K562 (cell line): ENCODE measurements at regions not wholly inside any gene's neighbourhood (a gene's known extent, or its start where the extent isn't known, plus 50 kb on each side); places are given as distances from the start of the nearest gene placed in this dataset.

Experiments used
- ATAC-seq: fragments of 200-7000 bp; cut with Tn5 transposase; 3 replicates; pipeline ENCODE4 v1.9.1; 2020; ENCODE audit warnings: moderate library complexity
- BruUV-seq: library from RNA; stranded (reverse); fragments of 400-500 nt; replicated peaks from 2 replicates; lab custom pipeline; 2021; lab: Mats Ljungman, UMichigan
- CTCF ChIA-PET: fragments of 300-600 bp; formaldehyde crosslinking; extraction: SDS; loops from one replicate; lab custom pipeline; 2021; ENCODE audit warnings: low intra/inter-chr PET ratio; lab: Yijun Ruan, JAX
- POLR2A ChIA-PET: fragments of 300-600, 350-650 bp; sonication (Branson Sonifier 250); formaldehyde crosslinking; extraction: SDS; loops from one replicate; lab custom pipeline; 2021; ENCODE audit warnings: antibody characterized with exemption, inconsistent platforms; lab: Yijun Ruan, JAX
- DNase-seq, 4 experiments: peaks; one replicate each; pipeline versions ENCODE4 v3.0.0 to v3.0.0-alpha.2; 2011 to 2018; ENCODE audit warnings: low spot score in 3 of 4, mixed read lengths in 3 of 4; ENCODE audit errors: extremely low read depth in 1 of 4
- FAIRE-seq: peaks from 2 replicates; lab custom pipeline; 2011; peaks lifted over from hg19 to GRCh38; lab: Jason Lieb, UNC
- H2AFZ ChIP-seq: 2 replicates; pipeline ENCODE4 v1.6.0; 2011; ENCODE audit warnings: low read depth, low read length, control low read depth, inconsistent platforms
- H3K27ac ChIP-seq: fragments of 200-600 bp; 3 replicates; pipeline ENCODE4 v1.8.0; 2011; ENCODE audit warnings: low read depth, mild to moderate bottlenecking, control low read depth, inconsistent platforms, low read length, moderate library complexity, mixed read lengths; ENCODE audit errors: extremely low read depth
- H3K27me3 ChIP-seq, 2 experiments: fragments of 300-600 bp in 1 of 2; 2 replicates in 1 of 2; 3 replicates in 1 of 2; pipeline versions ENCODE4 v1.6.0 to v1.8.0; 2011; ENCODE audit warnings: inconsistent platforms in 2 of 2, low read length in 2 of 2, mild to moderate bottlenecking in 1 of 2, mixed read lengths in 1 of 2, moderate library complexity in 1 of 2; ENCODE audit not compliant: control insufficient read depth in 2 of 2, insufficient read depth in 2 of 2
- H3K36me3 ChIP-seq: fragments of 300-600 bp; 3 replicates; pipeline ENCODE4 v1.8.0; 2011; ENCODE audit warnings: mild to moderate bottlenecking, low read length, inconsistent platforms; ENCODE audit not compliant: control insufficient read depth, insufficient read depth
- H3K4me1 ChIP-seq, 2 experiments: fragments of 200-600 bp in 1 of 2; replicated peaks in 1 of 2; 2 replicates in 1 of 2; 3 replicates in 1 of 2; pipeline versions ENCODE4 v1.5.1 to v1.8.0; 2011; ENCODE audit warnings: inconsistent platforms in 2 of 2, low read length in 2 of 2, mild to moderate bottlenecking in 1 of 2, mixed read lengths in 1 of 2, moderate library complexity in 1 of 2; ENCODE audit not compliant: control insufficient read depth in 2 of 2, insufficient read depth in 2 of 2
- H3K4me2 ChIP-seq: 2 replicates; pipeline ENCODE4 v1.6.1; 2011; ENCODE audit warnings: low read length, control low read depth, inconsistent platforms, mixed read lengths; ENCODE audit not compliant: insufficient read depth
- H3K4me3 ChIP-seq: fragments of 200-600 bp; sonication (generic), shearing (Covaris generic); 2 replicates; pipeline ENCODE4 v1.5.1; 2016; ENCODE audit warnings: control low read depth, inconsistent platforms
- H3K79me2 ChIP-seq: fragments of 200-600 bp; 3 replicates; pipeline ENCODE4 v1.8.0; 2011; ENCODE audit warnings: low read length, inconsistent platforms; ENCODE audit not compliant: control insufficient read depth, insufficient read depth
- H3K9ac ChIP-seq, 2 experiments: 2 replicates each; pipeline versions ENCODE4 v1.6.0 to v1.6.1; 2011; ENCODE audit warnings: low read depth in 2 of 2, low read length in 2 of 2, control low read depth in 1 of 2, inconsistent platforms in 1 of 2, mild to moderate bottlenecking in 1 of 2, mixed read lengths in 1 of 2; ENCODE audit not compliant: insufficient read depth in 1 of 2
- H3K9me1 ChIP-seq: one replicate; pipeline ENCODE4 v1.6.0; 2011; ENCODE audit warnings: inconsistent platforms, mild to moderate bottlenecking, low read length, moderate library complexity; ENCODE audit not compliant: control insufficient read depth, insufficient read depth
- H3K9me3 ChIP-seq: replicated peaks from 2 replicates; pipeline ENCODE4 v1.5.1; 2011; ENCODE audit warnings: low read depth, low read length, inconsistent platforms; ENCODE audit not compliant: control insufficient read depth, insufficient read depth
- H4K20me1 ChIP-seq: replicated peaks from 2 replicates; pipeline ENCODE4 v1.6.1; 2011; ENCODE audit warnings: low read length, inconsistent platforms, mixed read lengths; ENCODE audit not compliant: control insufficient read depth, insufficient read depth
- MCM7 ChIP-seq, 2 experiments: fragments of 450-650 bp; IDR thresholded peaks; 2 replicates each; pipeline ENCODE4 v1.6.1; 2016 to 2018
- MITF ChIP-seq: IDR thresholded peaks from 2 replicates; pipeline ENCODE4 v1.6.1; 2014; ENCODE audit warnings: antibody characterized with exemption
- RHOXF2B ChIP-seq: fragments of 250-450 bp; sonication (Bioruptor Pico); conservative IDR thresholded peaks from 2 replicates; pipeline ENCODE4 v1.5.1; 2021
- ZNF511 ChIP-seq: sonication (generic); formaldehyde crosslinking; IDR thresholded peaks from 2 replicates; pipeline ENCODE4 v1.8.0; 2022; ENCODE audit warnings: mild to moderate bottlenecking, missing genetic modification reagents
- ZNF699 ChIP-seq: fragments of 250-450 bp; sonication (Bioruptor Pico); IDR thresholded peaks from 2 replicates; pipeline ENCODE4 v1.8.0; 2021; ENCODE audit warnings: mild to moderate bottlenecking, moderate library complexity; ENCODE audit not compliant: insufficient replicate concordance
- WGBS: fragments of 100-300 bp; shearing (Covaris generic); methylation state at CpG from one replicate; pipeline ENCODE4 v1.1.6; 2016; ENCODE audit warnings: low coverage, mixed read lengths; ENCODE audit not compliant: insufficient coverage; ENCODE audit errors: missing lambda C conversion rate; 5-methylcytosine and 5-hydroxymethylcytosine counted together
- in situ Hi-C: fragments of 300-500 bp; cut with MboI; formaldehyde crosslinking; loops from 4 replicates; pipeline ENCODE4 v1.15.0; 2018; ENCODE audit warnings: inconsistent platforms, mixed read lengths
- intact Hi-C: fragments of 100-400 bp; cut with micrococcal nuclease; formaldehyde crosslinking; loops from 2 replicates; pipeline ENCODE4 v1.14.2; 2022

- no peaks in the 10 kb centered on the region for H3K9me3 ChIP-seq
Measured at GRCh38 chr6:71368284-71368683, 79.7 kb downstream of the OGFRL1 start.

GRCh38 chr6:71371559-71371958, 82.9 kb downstream of the OGFRL1 start:
- 0% methylated on average over 1 of the region's 1 CpG for WGBS
- CTCF ChIA-PET = no interaction called here

More at GRCh38 chr6:71368284-71368683, 79.7 kb downstream of the OGFRL1 start:
- intact Hi-C loops (no loop called here), in situ Hi-C loops (no loop called here)
- H3K36me3 ChIP-seq = no peaks in the 10 kb centered on the region
- ATAC-seq (no peak), DNase-seq (no peak), FAIRE-seq (no peak)
- no peaks in the 10 kb centered on the region for H3K79me2 ChIP-seq
- H2AFZ ChIP-seq = no peak overlapping the region
- H3K9ac ChIP-seq = no peak overlapping the region
- POLR2A ChIA-PET = interaction anchor here (0.6 kb wide), 1 partner anchor 31 kb away, joined by 3 read pairs; no protein-coding TSS in a partner anchor
- H3K27ac ChIP-seq = no peak overlapping the region
- 0% methylated on average over 2 of the region's 2 CpGs for WGBS
- no TSS peak for BruUV-seq
- H3K27me3 ChIP-seq = no peaks in the 10 kb centered on the region
- CTCF ChIA-PET = no interaction called here
- no peak overlapping the region for H3K4me3 ChIP-seq
- H4K20me1 ChIP-seq = no peaks in the 10 kb centered on the region
- no peaks in the 10 kb centered on the region for H3K4me1 ChIP-seq
- H3K4me2 ChIP-seq = no peak overlapping the region
- H3K9me1 ChIP-seq = no peaks in the 10 kb centered on the region
- TF ChIP-seq ZNF511 (CRISPR knock-in tag) = no peak
- no peak for TF ChIP-seq ZNF699 (CRISPR knock-in tag)

More at GRCh38 chr6:71371559-71371958, 82.9 kb downstream of the OGFRL1 start:
- Histone ChIP-seq H3K36me3 (no peaks in the 10 kb centered on the region), H3K27ac (no peak overlapping the region), H3K4me1 (no peaks in the 10 kb centered on the region), H3K4me2 (no peak overlapping the region), H3K9me3 (no peaks in the 10 kb centered on the region), H3K9ac (no peak overlapping the region), H3K79me2 (no peaks in the 10 kb centered on the region)
- BruUV-seq = no TSS peak
- POLR2A ChIA-PET = no interaction called here
- TF ChIP-seq MITF (no peak), MCM7 (IDR thresholded peaks at IDR 0.05) (no peak), RHOXF2B (no peak)
- TF ChIP-seq, all 486 proteins: peak for 0
- no peaks in the 10 kb centered on the region for H4K20me1 ChIP-seq
- intact Hi-C loops = no loop called here
- no peaks in the 10 kb centered on the region for H3K27me3 ChIP-seq
- DNase-seq (no peak), FAIRE-seq (no peak), ATAC-seq (no peak)
- H2AFZ ChIP-seq = no peak overlapping the region
- in situ Hi-C loops = no loop called here
- H3K9me1 ChIP-seq = no peaks in the 10 kb centered on the region
- no peak overlapping the region for H3K4me3 ChIP-seq
